ENCODE measurements at regions not wholly inside any gene's neighbourhood (a gene's known extent, or its start where the extent isn't known, plus 50 kb on each side); places are given as distances from the start of the nearest gene placed in this dataset.

GRCh38 chr19:31979362-31979761 lies 366.0 kb upstream of the ZNF507 start:
- Mint-ChIP-seq H3K4me1 (ENCODE audit: low read depth) (no peaks in the 10 kb centered on the region), H3K36me3 (ENCODE audit: insufficient read depth) (no peaks in the 10 kb centered on the region), H3K27me3 (peaks cover 14% of the 10 kb centered on the region), H3K9me3 (ENCODE audit: low read depth) (no peaks in the 10 kb centered on the region), H3K27ac (no peak overlapping the region), H3K4me3 (ENCODE audit: low read depth) (no peak overlapping the region)
- TF ChIP-seq CTCF (IDR thresholded peaks at IDR 0.05; ENCODE audit: unreplicated experiment), result no peak
- DNase-seq (ENCODE audit: low spot score, unreplicated experiment), result no peak

- Mint-ChIP-seq H3K4me3 (ENCODE audit: low read depth) (no peak overlapping the region), H3K36me3 (ENCODE audit: insufficient read depth) (no peaks in the 10 kb centered on the region), H3K9me3 (ENCODE audit: low read depth) (no peaks in the 10 kb centered on the region), H3K27me3 (peaks cover 12% of the 10 kb centered on the region), H3K27ac (no peak overlapping the region), H3K4me1 (ENCODE audit: low read depth) (no peaks in the 10 kb centered on the region)
- TF ChIP-seq CTCF (IDR thresholded peaks at IDR 0.05; ENCODE audit: unreplicated experiment), result no peak
- no peak for DNase-seq (ENCODE audit: low spot score, unreplicated experiment)
Measured at GRCh38 chr19:31979949-31980670, 365.3 kb upstream of the ZNF507 start.

- H3K9me3 Mint-ChIP-seq (ENCODE audit: low read depth), result no peaks in the 10 kb centered on the region
- no peaks in the 10 kb centered on the region for H3K36me3 Mint-ChIP-seq (ENCODE audit: insufficient read depth)
- no peaks in the 10 kb centered on the region for H3K4me1 Mint-ChIP-seq (ENCODE audit: low read depth)
- DNase-seq (ENCODE audit: low spot score, unreplicated experiment), result no peak
- peaks cover 9% of the 10 kb centered on the region for H3K27me3 Mint-ChIP-seq
- H3K4me3 Mint-ChIP-seq (ENCODE audit: low read depth), result no peak overlapping the region
- H3K27ac Mint-ChIP-seq, result no peak overlapping the region
- TF ChIP-seq CTCF (IDR thresholded peaks at IDR 0.05; ENCODE audit: unreplicated experiment), result no peak
Measured at GRCh38 chr19:31980796-31981195, 364.6 kb upstream of the ZNF507 start.

- H3K9me3 Mint-ChIP-seq (ENCODE audit: low read depth), result no peaks in the 10 kb centered on the region
- no peak overlapping the region for H3K4me3 Mint-ChIP-seq (ENCODE audit: low read depth)
- H3K27me3 Mint-ChIP-seq, result peaks cover 9% of the 10 kb centered on the region
- H3K4me1 Mint-ChIP-seq (ENCODE audit: low read depth), result no peaks in the 10 kb centered on the region
- no peak for DNase-seq (ENCODE audit: low spot score, unreplicated experiment)
- TF ChIP-seq CTCF (IDR thresholded peaks at IDR 0.05; ENCODE audit: unreplicated experiment), result no peak
- H3K36me3 Mint-ChIP-seq (ENCODE audit: insufficient read depth), result no peaks in the 10 kb centered on the region
- no peak overlapping the region for H3K27ac Mint-ChIP-seq
Measured at GRCh38 chr19:31981545-31981944, 363.9 kb upstream of the ZNF507 start.

- no peak overlapping the region for H3K27ac Mint-ChIP-seq
- TF ChIP-seq CTCF (IDR thresholded peaks at IDR 0.05; ENCODE audit: unreplicated experiment), result no peak
- no peaks in the 10 kb centered on the region for H3K36me3 Mint-ChIP-seq (ENCODE audit: insufficient read depth)
- no peaks in the 10 kb centered on the region for H3K4me1 Mint-ChIP-seq (ENCODE audit: low read depth)
- peaks cover 13% of the 10 kb centered on the region for H3K27me3 Mint-ChIP-seq
- DNase-seq (ENCODE audit: low spot score, unreplicated experiment), result no peak
- H3K9me3 Mint-ChIP-seq (ENCODE audit: low read depth), result peaks cover 4% of the 10 kb centered on the region
- no peak overlapping the region for H3K4me3 Mint-ChIP-seq (ENCODE audit: low read depth)
Measured at GRCh38 chr19:31983647-31984046, 361.8 kb upstream of the ZNF507 start.
